ENCODE measurements at regions not wholly inside any gene's neighbourhood (a gene's known extent, or its start where the extent isn't known, plus 50 kb on each side); places are given as distances from the start of the nearest gene placed in this dataset.

- TF ChIP-seq POLR2A (IDR thresholded peaks at IDR 0.05) (no peak), POLR2AphosphoS5 (IDR thresholded peaks at IDR 0.05) (no peak), CTCF (IDR thresholded peaks at IDR 0.05) (no peak)
Observed at GRCh38 chr7:42315631-42316030, 78.6 kb upstream of the GLI3 start.

All from gastroesophageal sphincter (tissue), 3 donors.